ENCODE measurements at regions not wholly inside any gene's neighbourhood (a gene's known extent, or its start where the extent isn't known, plus 50 kb on each side); places are given as distances from the start of the nearest gene placed in this dataset.

DNA sequence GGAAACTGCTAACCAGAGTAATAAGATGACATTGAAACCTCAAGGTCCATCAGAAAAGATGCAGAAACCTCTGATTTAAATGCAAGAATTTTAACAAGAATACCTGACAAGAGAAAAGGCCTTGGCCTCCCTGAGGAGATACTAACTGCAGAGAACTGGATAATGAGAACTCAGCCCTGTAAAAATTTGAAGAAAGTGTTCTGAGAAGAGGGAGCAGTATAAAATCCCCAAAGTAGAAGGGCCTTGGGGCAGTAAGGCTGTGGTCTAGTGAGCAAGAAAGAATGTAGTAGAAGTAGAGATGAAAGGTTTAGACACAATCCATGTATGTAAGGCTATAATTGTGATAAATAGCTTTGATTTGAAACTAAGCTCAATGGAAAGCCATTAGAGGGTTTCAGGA, 394.1 kb downstream of the ZBBX start:
- TF ChIP-seq, protein P1, sequence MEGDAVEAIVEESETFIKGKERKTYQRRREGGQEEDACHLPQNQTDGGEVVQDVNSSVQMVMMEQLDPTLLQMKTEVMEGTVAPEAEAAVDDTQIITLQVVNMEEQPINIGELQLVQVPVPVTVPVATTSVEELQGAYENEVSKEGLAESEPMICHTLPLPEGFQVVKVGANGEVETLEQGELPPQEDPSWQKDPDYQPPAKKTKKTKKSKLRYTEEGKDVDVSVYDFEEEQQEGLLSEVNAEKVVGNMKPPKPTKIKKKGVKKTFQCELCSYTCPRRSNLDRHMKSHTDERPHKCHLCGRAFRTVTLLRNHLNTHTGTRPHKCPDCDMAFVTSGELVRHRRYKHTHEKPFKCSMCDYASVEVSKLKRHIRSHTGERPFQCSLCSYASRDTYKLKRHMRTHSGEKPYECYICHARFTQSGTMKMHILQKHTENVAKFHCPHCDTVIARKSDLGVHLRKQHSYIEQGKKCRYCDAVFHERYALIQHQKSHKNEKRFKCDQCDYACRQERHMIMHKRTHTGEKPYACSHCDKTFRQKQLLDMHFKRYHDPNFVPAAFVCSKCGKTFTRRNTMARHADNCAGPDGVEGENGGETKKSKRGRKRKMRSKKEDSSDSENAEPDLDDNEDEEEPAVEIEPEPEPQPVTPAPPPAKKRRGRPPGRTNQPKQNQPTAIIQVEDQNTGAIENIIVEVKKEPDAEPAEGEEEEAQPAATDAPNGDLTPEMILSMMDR (IDR thresholded peaks at IDR 0.05), result no peak
- TF ChIP-seq POLR2AphosphoS5 (IDR thresholded peaks at IDR 0.05), result no peak
- TF ChIP-seq POLR2A (IDR thresholded peaks at IDR 0.05), result no peak

Measured in gastroesophageal sphincter (tissue), 3 donors.